ENCODE measurements at regions not wholly inside any gene's neighbourhood (a gene's known extent, or its start where the extent isn't known, plus 50 kb on each side); places are given as distances from the start of the nearest gene placed in this dataset.

DNA sequence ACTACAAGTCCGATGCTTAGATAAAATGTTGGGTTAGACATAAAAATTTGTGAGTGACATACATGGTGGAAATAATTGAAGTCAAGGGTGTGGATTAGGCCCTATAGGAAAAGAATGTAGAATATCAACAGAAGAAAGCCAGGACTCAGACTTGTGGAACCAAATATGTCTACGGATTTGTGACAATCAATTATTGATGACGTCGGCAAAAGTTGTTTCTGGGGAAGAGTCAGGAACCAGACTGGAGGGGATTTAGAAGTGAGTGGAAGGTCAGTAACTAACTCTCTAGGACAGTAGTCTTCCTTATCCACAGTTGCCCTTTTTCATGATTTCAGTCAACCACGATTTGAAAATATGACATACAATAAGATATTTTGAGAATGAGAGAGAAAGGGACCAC, 130.9 kb upstream of the TANK start:
- TF ChIP-seq, protein P1, sequence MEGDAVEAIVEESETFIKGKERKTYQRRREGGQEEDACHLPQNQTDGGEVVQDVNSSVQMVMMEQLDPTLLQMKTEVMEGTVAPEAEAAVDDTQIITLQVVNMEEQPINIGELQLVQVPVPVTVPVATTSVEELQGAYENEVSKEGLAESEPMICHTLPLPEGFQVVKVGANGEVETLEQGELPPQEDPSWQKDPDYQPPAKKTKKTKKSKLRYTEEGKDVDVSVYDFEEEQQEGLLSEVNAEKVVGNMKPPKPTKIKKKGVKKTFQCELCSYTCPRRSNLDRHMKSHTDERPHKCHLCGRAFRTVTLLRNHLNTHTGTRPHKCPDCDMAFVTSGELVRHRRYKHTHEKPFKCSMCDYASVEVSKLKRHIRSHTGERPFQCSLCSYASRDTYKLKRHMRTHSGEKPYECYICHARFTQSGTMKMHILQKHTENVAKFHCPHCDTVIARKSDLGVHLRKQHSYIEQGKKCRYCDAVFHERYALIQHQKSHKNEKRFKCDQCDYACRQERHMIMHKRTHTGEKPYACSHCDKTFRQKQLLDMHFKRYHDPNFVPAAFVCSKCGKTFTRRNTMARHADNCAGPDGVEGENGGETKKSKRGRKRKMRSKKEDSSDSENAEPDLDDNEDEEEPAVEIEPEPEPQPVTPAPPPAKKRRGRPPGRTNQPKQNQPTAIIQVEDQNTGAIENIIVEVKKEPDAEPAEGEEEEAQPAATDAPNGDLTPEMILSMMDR (IDR thresholded peaks at IDR 0.05): no peak
- TF ChIP-seq POLR2A (IDR thresholded peaks at IDR 0.05): no peak

All from esophagus squamous epithelium (tissue), 4 donors.